ENCODE measurements at regions not wholly inside any gene's neighbourhood (a gene's known extent, or its start where the extent isn't known, plus 50 kb on each side); places are given as distances from the start of the nearest gene placed in this dataset.
"Not testable (repeated sequence)": the region's sequence is repeated elsewhere in the genome, so short reads cannot be mapped to it uniquely, and the experiment has no call there.

- intact Hi-C loops (cut with DNase I) = not testable (repeated sequence)
- DNase-seq (ENCODE audit: low spot score) = peak; percentile 9
These were observed 108.1 kb upstream of the GTF2H2C_2 start for GRCh38 chr5:70307064-70307463.

Data from cardiac septum (tissue), 1 donor.